Lung (tissue), 11 donors: ENCODE measurements at regions not wholly inside any gene's neighbourhood (a gene's known extent, or its start where the extent isn't known, plus 50 kb on each side); places are given as distances from the start of the nearest gene placed in this dataset.

Experiments
- ATAC-seq: fragments of 200-7000 bp; cut with Tn5 transposase; one replicate; pipeline ENCODE4 v1.9.1; 2020; ENCODE audit warnings: moderate number of reproducible peaks; ENCODE audit not compliant: insufficient read depth, low FRiP score
- DNase-seq, 3 donors: peaks; one replicate each; pipeline ENCODE4 v3.0.0-alpha.2; 2013 to 2017
- H3K27ac ChIP-seq, 2 donors: one replicate each; pipeline ENCODE4 v1.5.1; 2013; ENCODE audit warnings: mild to moderate bottlenecking in 2 of 2, moderate library complexity in 2 of 2, control low read depth in 1 of 2, inconsistent platforms in 1 of 2, low read depth in 1 of 2, low read length in 1 of 2
- H3K27me3 ChIP-seq, 3 donors: one replicate each; pipeline ENCODE4 v1.5.1; 2013; ENCODE audit warnings: low read length in 2 of 3; ENCODE audit not compliant: control insufficient read depth in 3 of 3, insufficient read depth in 3 of 3
- H3K36me3 ChIP-seq, 4 donors: one replicate each; pipeline ENCODE4 v1.5.1; 2013; ENCODE audit warnings: low read length in 4 of 4, mild to moderate bottlenecking in 1 of 4, moderate library complexity in 1 of 4; ENCODE audit not compliant: control insufficient read depth in 4 of 4, insufficient read depth in 4 of 4
- H3K4me1 ChIP-seq, 5 donors: one replicate each; pipeline ENCODE4 v1.5.1; 2013; ENCODE audit warnings: low read length in 5 of 5, mild to moderate bottlenecking in 2 of 5, moderate library complexity in 1 of 5; ENCODE audit not compliant: control insufficient read depth in 5 of 5, insufficient read depth in 5 of 5
- H3K4me3 ChIP-seq: one replicate; pipeline ENCODE4 v1.5.1; 2013; ENCODE audit warnings: mild to moderate bottlenecking, control low read depth, moderate library complexity
- H3K9ac ChIP-seq, 2 donors: one replicate each; pipeline ENCODE4 v1.5.1; 2013; ENCODE audit warnings: low read length in 2 of 2, control low read depth in 1 of 2; ENCODE audit not compliant: insufficient read depth in 1 of 2
- H3K9me3 ChIP-seq, 4 donors: one replicate each; pipeline ENCODE4 v1.5.1; 2013; ENCODE audit warnings: low read length in 3 of 4, mild to moderate bottlenecking in 1 of 4, moderate library complexity in 1 of 4; ENCODE audit not compliant: control insufficient read depth in 4 of 4, insufficient read depth in 3 of 4
- CTCF ChIP-seq: IDR thresholded peaks from 2 replicates; pipeline ENCODE4 v1.5.1; 2012; ENCODE audit warnings: mild to moderate bottlenecking; ENCODE audit errors: control extremely low read depth, extremely low read depth
- WGBS, 2 donors: extraction: QIAGEN DNeasy Blood & Tissue Kit; methylation state at CpG; one replicate each; pipeline ENCODE4 v1.1.7; 2013; 5-methylcytosine and 5-hydroxymethylcytosine counted together
- donor health status: control.
- donor health status: control.
- donor health status: Bipolar disorder and iron deficiency.
- donor health status: healthy.
- donor health status: DM: yes; HTN: yes; CAD: no.

- no peak overlapping the region for H3K27ac ChIP-seq
- ATAC-seq (no peak), DNase-seq (peak in 2 of 3 donors; percentile 23 to 32)
- WGBS, 2 donors: 0 to 32% methylated on average over 16 to 18 of the region's 18 CpGs
- no peaks in the 10 kb centered on the region for H3K36me3 ChIP-seq
- H3K9ac ChIP-seq: no peak overlapping the region
- no peak for TF ChIP-seq CTCF
- no peak overlapping the region for H3K4me3 ChIP-seq
- H3K27me3 ChIP-seq: peaks cover 0 to 71% (median 56%) of the 10 kb centered on the region in 3 donors
- peaks cover 0 to 8% (median 0%) of the 10 kb centered on the region in 5 donors for H3K4me1 ChIP-seq
- H3K9me3 ChIP-seq: peaks cover 0 to 7% (median 0%) of the 10 kb centered on the region in 4 donors
Observed at GRCh38 chrX:137427816-137428215, 138.1 kb upstream of the ZIC3 start.

- 6 to 39% methylated on average over 20 of the region's 20 CpGs for WGBS, 2 donors
Observed at GRCh38 chrX:137427426-137427778, 138.5 kb upstream of the ZIC3 start.

GRCh38 chrX:137426695-137427425 lies 139.1 kb upstream of the ZIC3 start:
- peak in 2 of 3 donors; percentile 11 to 12 for DNase-seq
- WGBS, 2 donors: 4 to 34% methylated on average over 21 to 37 of the region's 37 CpGs
- no peak for ATAC-seq
- Histone ChIP-seq H3K4me1 (peaks cover 0 to 8% (median 0%) of the 10 kb centered on the region in 5 donors), H3K4me3 (no peak overlapping the region), H3K27me3 (peaks cover 0 to 79% (median 65%) of the 10 kb centered on the region in 3 donors), H3K9ac (no peak overlapping the region), H3K9me3 (peaks cover 0 to 6% (median 0%) of the 10 kb centered on the region in 4 donors), H3K36me3 (no peaks in the 10 kb centered on the region), H3K27ac (no peak overlapping the region)
- no peak for TF ChIP-seq CTCF

More at GRCh38 chrX:137427426-137427778, 138.5 kb upstream of the ZIC3 start:
- TF ChIP-seq CTCF: no peak
- DNase-seq (peak in 1 of 3 donors; percentile 3), ATAC-seq (no peak)
- Histone ChIP-seq H3K27me3 (peaks cover 0 to 75% (median 60%) of the 10 kb centered on the region in 3 donors), H3K4me1 (peaks cover 0 to 8% (median 0%) of the 10 kb centered on the region in 5 donors), H3K9ac (no peak overlapping the region), H3K36me3 (no peaks in the 10 kb centered on the region), H3K9me3 (peaks cover 0 to 6% (median 0%) of the 10 kb centered on the region in 4 donors), H3K27ac (no peak overlapping the region), H3K4me3 (no peak overlapping the region)
